Panc1 (cell line): ENCODE measurements at regions not wholly inside any gene's neighbourhood (a gene's known extent, or its start where the extent isn't known, plus 50 kb on each side); places are given as distances from the start of the nearest gene placed in this dataset.

Experiments
- POLR2AphosphoS5 ChIP-seq: IDR thresholded peaks from 2 replicates; pipeline ENCODE4 v1.6.1; 2012; ENCODE audit warnings: mild to moderate bottlenecking, low read depth, low read length, moderate library complexity
- TF ChIP-seq, protein P1 (sequence below): fragments of 450-650 bp; IDR thresholded peaks from 2 replicates; pipeline ENCODE4 v1.5.1; 2017; ENCODE audit warnings: mild to moderate bottlenecking

DNA sequence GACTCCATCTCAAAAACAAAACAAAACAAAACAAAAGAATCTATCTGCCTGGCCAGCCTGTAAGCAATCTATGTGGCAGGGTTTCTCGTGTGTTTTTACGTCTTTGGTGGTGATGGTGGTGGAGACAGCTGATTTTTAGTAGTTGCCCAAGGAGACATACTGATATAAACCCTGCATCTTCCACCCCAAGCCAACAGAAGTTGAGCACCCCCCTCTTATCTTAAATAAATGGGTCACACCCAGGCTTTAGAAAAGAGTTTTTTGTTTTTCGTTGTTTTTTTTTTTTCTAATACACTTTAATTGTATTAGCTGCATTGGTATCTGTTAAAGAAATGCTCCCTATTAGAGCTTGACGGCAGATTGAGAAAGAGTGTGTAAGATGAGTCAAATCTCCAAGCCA is 134.7 kb downstream of the GLUL start:
- TF ChIP-seq POLR2AphosphoS5, result no peak
- TF ChIP-seq, protein P1, sequence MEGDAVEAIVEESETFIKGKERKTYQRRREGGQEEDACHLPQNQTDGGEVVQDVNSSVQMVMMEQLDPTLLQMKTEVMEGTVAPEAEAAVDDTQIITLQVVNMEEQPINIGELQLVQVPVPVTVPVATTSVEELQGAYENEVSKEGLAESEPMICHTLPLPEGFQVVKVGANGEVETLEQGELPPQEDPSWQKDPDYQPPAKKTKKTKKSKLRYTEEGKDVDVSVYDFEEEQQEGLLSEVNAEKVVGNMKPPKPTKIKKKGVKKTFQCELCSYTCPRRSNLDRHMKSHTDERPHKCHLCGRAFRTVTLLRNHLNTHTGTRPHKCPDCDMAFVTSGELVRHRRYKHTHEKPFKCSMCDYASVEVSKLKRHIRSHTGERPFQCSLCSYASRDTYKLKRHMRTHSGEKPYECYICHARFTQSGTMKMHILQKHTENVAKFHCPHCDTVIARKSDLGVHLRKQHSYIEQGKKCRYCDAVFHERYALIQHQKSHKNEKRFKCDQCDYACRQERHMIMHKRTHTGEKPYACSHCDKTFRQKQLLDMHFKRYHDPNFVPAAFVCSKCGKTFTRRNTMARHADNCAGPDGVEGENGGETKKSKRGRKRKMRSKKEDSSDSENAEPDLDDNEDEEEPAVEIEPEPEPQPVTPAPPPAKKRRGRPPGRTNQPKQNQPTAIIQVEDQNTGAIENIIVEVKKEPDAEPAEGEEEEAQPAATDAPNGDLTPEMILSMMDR, result no peak
